GM12892 (cell line): ENCODE measurements at regions not wholly inside any gene's neighbourhood (a gene's known extent, or its start where the extent isn't known, plus 50 kb on each side); places are given as distances from the start of the nearest gene placed in this dataset.

ENCODE experiments used
- POLR2A ChIP-seq: IDR thresholded peaks from 2 replicates; pipeline ENCODE4 v1.6.1; 2011; ENCODE audit warnings: low read depth, low read length, control low read depth
- POLR2AphosphoS5 ChIP-seq: IDR thresholded peaks from 2 replicates; pipeline ENCODE4 v1.6.1; 2011; ENCODE audit warnings: low read depth, low read length, control low read depth

DNA sequence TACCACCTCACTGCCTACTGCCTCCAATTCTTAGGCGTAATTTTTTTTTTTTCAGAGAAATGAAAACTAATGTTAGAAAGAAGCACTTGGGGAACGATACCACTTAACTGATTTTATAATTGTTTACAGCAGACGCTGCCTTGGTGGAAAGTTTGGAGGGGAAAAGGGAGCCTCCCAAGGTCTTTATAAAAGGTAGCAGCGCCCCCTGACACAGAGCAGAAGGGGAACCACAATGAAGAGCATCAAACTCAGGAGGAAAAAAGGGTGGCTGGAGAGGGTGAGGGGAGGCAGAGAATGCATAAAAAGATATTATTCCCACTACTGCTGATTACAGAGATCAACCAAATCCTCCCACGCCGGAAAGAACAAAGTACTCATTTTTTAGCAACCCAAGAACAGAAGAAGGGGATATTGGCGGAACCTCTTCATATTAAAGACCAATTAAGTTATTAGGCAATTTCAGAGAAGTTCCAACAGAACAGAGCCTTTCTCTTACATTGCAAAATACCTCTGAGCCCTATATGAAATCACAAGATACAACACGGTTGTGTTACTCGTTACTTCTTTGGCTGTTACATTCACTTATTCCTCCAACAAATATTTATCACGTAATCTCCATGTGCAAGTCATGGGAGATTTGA lies 135.8 kb downstream of the TEX36 start:
- TF ChIP-seq POLR2AphosphoS5 = no peak
- TF ChIP-seq POLR2A = no peak
